OCI-LY1 (cell line): ENCODE measurements at regions not wholly inside any gene's neighbourhood (a gene's known extent, or its start where the extent isn't known, plus 50 kb on each side); places are given as distances from the start of the nearest gene placed in this dataset.

Experiments used
- EZH2 ChIP-seq: fragments of 200-600 bp; sonication (generic), shearing (Covaris generic); IDR thresholded peaks from 2 replicates; pipeline ENCODE4 v1.8.0; 2017; ENCODE audit warnings: borderline replicate concordance, mixed run types, mild to moderate bottlenecking, antibody characterized with exemption, low read length, moderate library complexity, mixed read lengths
- TF ChIP-seq, protein P1 (sequence below): fragments of 200-600 bp; sonication (generic), shearing (Covaris generic); IDR thresholded peaks from 2 replicates; pipeline ENCODE4 v1.5.1; 2017; ENCODE audit warnings: mild to moderate bottlenecking, antibody characterized with exemption, low read length, moderate library complexity, mixed read lengths

DNA sequence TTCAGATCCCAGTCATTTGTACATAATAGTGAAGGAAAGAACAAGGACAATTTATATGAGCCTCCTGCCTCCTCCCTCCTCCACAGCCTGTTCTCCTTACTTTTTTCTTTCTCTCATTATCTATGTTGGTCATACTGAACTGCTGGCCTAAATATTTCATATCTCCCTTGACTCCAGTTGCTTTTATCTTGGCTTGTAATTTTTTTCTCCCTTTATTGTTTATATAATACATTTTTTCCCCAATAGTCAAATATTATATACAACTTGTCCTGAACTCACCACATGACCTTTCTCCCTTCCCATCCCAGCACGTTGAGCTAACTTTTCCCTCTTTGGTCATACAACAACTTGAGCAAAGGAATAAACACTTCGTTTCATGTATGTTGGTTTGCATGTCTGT lies 752.1 kb downstream of the LTN1 start:
- TF ChIP-seq, protein P1, sequence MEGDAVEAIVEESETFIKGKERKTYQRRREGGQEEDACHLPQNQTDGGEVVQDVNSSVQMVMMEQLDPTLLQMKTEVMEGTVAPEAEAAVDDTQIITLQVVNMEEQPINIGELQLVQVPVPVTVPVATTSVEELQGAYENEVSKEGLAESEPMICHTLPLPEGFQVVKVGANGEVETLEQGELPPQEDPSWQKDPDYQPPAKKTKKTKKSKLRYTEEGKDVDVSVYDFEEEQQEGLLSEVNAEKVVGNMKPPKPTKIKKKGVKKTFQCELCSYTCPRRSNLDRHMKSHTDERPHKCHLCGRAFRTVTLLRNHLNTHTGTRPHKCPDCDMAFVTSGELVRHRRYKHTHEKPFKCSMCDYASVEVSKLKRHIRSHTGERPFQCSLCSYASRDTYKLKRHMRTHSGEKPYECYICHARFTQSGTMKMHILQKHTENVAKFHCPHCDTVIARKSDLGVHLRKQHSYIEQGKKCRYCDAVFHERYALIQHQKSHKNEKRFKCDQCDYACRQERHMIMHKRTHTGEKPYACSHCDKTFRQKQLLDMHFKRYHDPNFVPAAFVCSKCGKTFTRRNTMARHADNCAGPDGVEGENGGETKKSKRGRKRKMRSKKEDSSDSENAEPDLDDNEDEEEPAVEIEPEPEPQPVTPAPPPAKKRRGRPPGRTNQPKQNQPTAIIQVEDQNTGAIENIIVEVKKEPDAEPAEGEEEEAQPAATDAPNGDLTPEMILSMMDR = no peak
- TF ChIP-seq EZH2 = no peak
